ENCODE measurements at regions not wholly inside any gene's neighbourhood (a gene's known extent, or its start where the extent isn't known, plus 50 kb on each side); places are given as distances from the start of the nearest gene placed in this dataset.

GRCh38 chr4:62771983-62772557, 1571.9 kb downstream of the ADGRL3 start:
- in situ Hi-C loops (cut with HindIII; ENCODE audit: low pct_unique_long_range_greater_than_20kb, low sequenced_read_pairs), result no loop called here
- no peak for DNase-seq (ENCODE audit: low read depth in 1 of 2, low spot score in 1 of 2)
- no peak for TF ChIP-seq JUND (IDR thresholded peaks at IDR 0.05; ENCODE audit: low read depth)

DNA sequence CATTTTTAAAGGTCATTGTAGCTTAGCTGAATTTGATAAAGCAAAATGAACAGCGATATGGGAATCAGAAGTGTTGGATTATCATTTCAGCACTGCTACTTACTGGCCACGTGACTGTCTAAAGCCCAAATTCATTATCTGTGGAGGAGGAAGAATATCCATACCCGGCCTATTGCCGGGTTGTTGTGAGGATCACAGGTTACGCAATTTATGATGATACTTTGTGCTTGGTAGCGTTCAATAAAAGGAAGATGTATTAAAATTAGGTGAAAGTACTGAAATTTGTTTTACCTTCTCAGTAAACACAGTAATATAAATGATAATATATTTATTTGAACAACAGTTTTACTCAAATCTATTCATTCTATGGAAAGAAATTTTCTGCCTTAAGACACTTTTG, 1540.2 kb downstream of the ADGRL3 start:
- no peak for TF ChIP-seq JUND (IDR thresholded peaks at IDR 0.05; ENCODE audit: low read depth)
- DNase-seq (ENCODE audit: low read depth in 1 of 2, low spot score in 1 of 2), result no peak
- in situ Hi-C loops (cut with HindIII; ENCODE audit: low pct_unique_long_range_greater_than_20kb, low sequenced_read_pairs), result no loop called here

- TF ChIP-seq JUND (IDR thresholded peaks at IDR 0.05; ENCODE audit: low read depth), result no peak
These were observed 1517.0 kb downstream of the ADGRL3 start for GRCh38 chr4:62717154-62717553.

GRCh38 chr4:62711575-62711974, 1511.4 kb downstream of the ADGRL3 start:
- in situ Hi-C loops (cut with HindIII; ENCODE audit: low pct_unique_long_range_greater_than_20kb, low sequenced_read_pairs), result no loop called here
- DNase-seq (ENCODE audit: low read depth in 1 of 2, low spot score in 1 of 2), result no peak
- TF ChIP-seq JUND (IDR thresholded peaks at IDR 0.05; ENCODE audit: low read depth), result no peak

More at GRCh38 chr4:62717154-62717553, 1517.0 kb downstream of the ADGRL3 start:
- no peak for DNase-seq (ENCODE audit: low read depth in 1 of 2, low spot score in 1 of 2)
- in situ Hi-C loops (cut with HindIII; ENCODE audit: low pct_unique_long_range_greater_than_20kb, low sequenced_read_pairs), result no loop called here

- in situ Hi-C loops (cut with HindIII; ENCODE audit: low pct_unique_long_range_greater_than_20kb, low sequenced_read_pairs), result no loop called here
These were observed 1509.6 kb downstream of the ADGRL3 start for GRCh38 chr4:62709618-62710252.

GRCh38 chr4:62706423-62706822, 1506.3 kb downstream of the ADGRL3 start:
- DNase-seq (ENCODE audit: low read depth in 1 of 2, low spot score in 1 of 2), result no peak
- no peak for TF ChIP-seq JUND (IDR thresholded peaks at IDR 0.05; ENCODE audit: low read depth)
- in situ Hi-C loops (cut with HindIII; ENCODE audit: low pct_unique_long_range_greater_than_20kb, low sequenced_read_pairs), result no loop called here

More at GRCh38 chr4:62709618-62710252, 1509.6 kb downstream of the ADGRL3 start:
- no peak for TF ChIP-seq JUND (IDR thresholded peaks at IDR 0.05; ENCODE audit: low read depth)
- peak in 1 of 2 experiments; percentile 55 for DNase-seq (ENCODE audit: low read depth in 1 of 2, low spot score in 1 of 2)

DNA sequence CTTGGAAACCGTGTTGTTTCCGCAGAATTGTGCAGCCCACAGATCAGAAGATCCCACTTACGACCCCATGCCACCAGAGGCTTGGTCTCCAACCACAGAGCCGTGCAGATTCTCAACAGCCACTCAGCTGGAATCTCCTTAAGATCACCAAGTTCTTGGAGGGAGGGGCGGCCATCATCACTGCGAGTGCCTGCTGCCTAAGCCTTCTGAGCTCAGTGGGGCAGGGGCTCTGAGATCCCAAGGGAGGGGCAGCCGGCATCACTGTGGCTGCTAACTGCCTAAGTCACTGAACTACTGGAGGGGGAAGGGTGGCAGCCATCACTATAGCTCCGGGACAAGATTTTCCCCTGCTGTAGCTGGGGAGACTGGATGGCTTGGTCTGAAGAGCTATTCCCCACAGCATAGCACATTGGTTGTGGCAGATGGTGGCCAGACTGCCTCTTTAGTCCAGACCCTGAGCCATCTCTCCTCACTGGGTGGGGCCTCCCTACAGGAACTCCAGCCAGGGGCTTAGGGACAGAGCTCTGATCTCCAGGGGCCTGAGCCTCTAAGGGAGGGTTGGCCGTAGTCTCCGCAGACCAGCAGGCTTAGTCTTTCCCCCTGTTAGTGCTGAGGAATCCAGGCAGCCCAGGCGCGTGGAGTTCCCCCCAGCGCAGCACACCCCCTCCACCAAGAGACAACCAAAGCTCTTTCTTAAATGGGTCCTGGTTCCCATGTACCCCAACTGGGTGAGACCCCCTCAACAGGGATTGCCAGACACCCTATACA, 1483.9 kb downstream of the ADGRL3 start:
- in situ Hi-C loops (cut with HindIII; ENCODE audit: low pct_unique_long_range_greater_than_20kb, low sequenced_read_pairs), result no loop called here
- no peak for TF ChIP-seq JUND (IDR thresholded peaks at IDR 0.05; ENCODE audit: low read depth)
- no peak for DNase-seq (ENCODE audit: low read depth in 1 of 2, low spot score in 1 of 2)

- in situ Hi-C loops (cut with HindIII; ENCODE audit: low pct_unique_long_range_greater_than_20kb, low sequenced_read_pairs), result no loop called here
- peak in 1 of 2 experiments; percentile 5 for DNase-seq (ENCODE audit: low read depth in 1 of 2, low spot score in 1 of 2)
These were observed 1476.8 kb downstream of the ADGRL3 start for GRCh38 chr4:62676962-62677361.

DNA sequence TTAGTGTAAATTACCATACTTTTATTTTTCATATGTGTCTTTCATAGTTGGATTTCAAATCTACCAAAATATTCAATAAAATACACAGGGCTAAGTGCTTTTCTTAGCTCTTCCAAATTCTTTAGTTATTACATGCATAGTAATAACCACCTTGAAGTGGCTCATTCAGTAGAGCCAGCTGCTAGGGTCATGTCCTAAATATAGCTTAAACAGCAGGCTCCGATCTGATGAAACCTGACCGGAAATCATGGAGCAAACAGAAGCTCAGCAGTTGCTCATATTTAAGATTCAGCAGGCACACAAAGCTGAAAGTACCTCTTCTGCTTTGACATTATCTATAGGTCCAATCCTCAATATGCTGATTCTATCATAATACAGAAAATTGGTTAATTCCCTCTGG, 1470.4 kb downstream of the ADGRL3 start:
- no peak for TF ChIP-seq JUND (IDR thresholded peaks at IDR 0.05; ENCODE audit: low read depth)
- in situ Hi-C loops (cut with HindIII; ENCODE audit: low pct_unique_long_range_greater_than_20kb, low sequenced_read_pairs), result no loop called here
- no peak for DNase-seq (ENCODE audit: low read depth in 1 of 2, low spot score in 1 of 2)

More at GRCh38 chr4:62676962-62677361, 1476.8 kb downstream of the ADGRL3 start:
- TF ChIP-seq JUND (IDR thresholded peaks at IDR 0.05; ENCODE audit: low read depth), result no peak

- TF ChIP-seq JUND (IDR thresholded peaks at IDR 0.05; ENCODE audit: low read depth), result no peak
- no peak for DNase-seq (ENCODE audit: low read depth in 1 of 2, low spot score in 1 of 2)
- in situ Hi-C loops (cut with HindIII; ENCODE audit: low pct_unique_long_range_greater_than_20kb, low sequenced_read_pairs), result no loop called here
These were observed 1461.7 kb downstream of the ADGRL3 start for GRCh38 chr4:62661821-62662220.

GRCh38 chr4:62656006-62656405, 1455.9 kb downstream of the ADGRL3 start:
- DNase-seq (ENCODE audit: low read depth in 1 of 2, low spot score in 1 of 2), result no peak
- in situ Hi-C loops (cut with HindIII; ENCODE audit: low pct_unique_long_range_greater_than_20kb, low sequenced_read_pairs), result no loop called here

GRCh38 chr4:62644372-62644771, 1444.2 kb downstream of the ADGRL3 start:
- no peak for TF ChIP-seq JUND (IDR thresholded peaks at IDR 0.05; ENCODE audit: low read depth)
- peak in 1 of 2 experiments; percentile 53 for DNase-seq (ENCODE audit: low read depth in 1 of 2, low spot score in 1 of 2)
- in situ Hi-C loops (cut with HindIII; ENCODE audit: low pct_unique_long_range_greater_than_20kb, low sequenced_read_pairs), result no loop called here

More at GRCh38 chr4:62656006-62656405, 1455.9 kb downstream of the ADGRL3 start:
- TF ChIP-seq JUND (IDR thresholded peaks at IDR 0.05; ENCODE audit: low read depth), result no peak

DNA sequence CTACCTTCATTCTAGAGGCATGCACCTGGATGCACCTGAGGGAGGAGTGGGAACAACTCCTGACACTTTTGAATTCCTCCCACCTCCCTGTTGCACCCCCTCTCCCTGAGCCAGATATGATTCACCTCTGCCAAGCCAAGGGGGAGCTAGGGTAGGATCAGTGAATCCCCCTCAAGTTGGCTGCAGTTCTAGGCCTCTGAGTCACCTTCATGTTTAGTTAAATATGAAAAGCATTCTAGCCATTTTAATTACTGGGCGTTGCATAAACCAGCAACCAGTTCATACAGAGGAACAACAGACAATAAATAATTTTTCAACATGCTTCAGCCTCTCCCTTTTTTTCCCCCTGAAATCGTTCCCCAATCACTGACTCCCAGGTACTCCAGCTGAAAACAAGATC, 1440.2 kb downstream of the ADGRL3 start:
- in situ Hi-C loops (cut with HindIII; ENCODE audit: low pct_unique_long_range_greater_than_20kb, low sequenced_read_pairs), result no loop called here
- no peak for TF ChIP-seq JUND (IDR thresholded peaks at IDR 0.05; ENCODE audit: low read depth)
- no peak for DNase-seq (ENCODE audit: low read depth in 1 of 2, low spot score in 1 of 2)

Data from T47D (cell line).